Stomach (tissue), 4 donors: ENCODE measurements at regions not wholly inside any gene's neighbourhood (a gene's known extent, or its start where the extent isn't known, plus 50 kb on each side); places are given as distances from the start of the nearest gene placed in this dataset.

Source experiments
- EP300 ChIP-seq: sonication (generic); formaldehyde crosslinking; IDR thresholded peaks from one replicate; pipeline ENCODE4 v1.6.1; 2017; ENCODE audit warnings: antibody characterized with exemption
- POLR2A ChIP-seq, 4 donors: fragments of 450-650 bp; IDR thresholded peaks; one replicate each; pipeline ENCODE4 v1.6.1; 2016; ENCODE audit warnings: antibody characterized with exemption in 4 of 4, control low read depth in 2 of 4, mild to moderate bottlenecking in 1 of 4, moderate library complexity in 1 of 4
- POLR2AphosphoS5 ChIP-seq, 3 donors: sonication (generic); formaldehyde crosslinking; IDR thresholded peaks; one replicate each; pipeline ENCODE4 v1.6.1; 2016; ENCODE audit warnings: antibody characterized with exemption in 3 of 3
- TF ChIP-seq, protein P1 (sequence below), 7 experiments: fragments of 450-650 bp in 4 of 7; fragments of 200-600 bp in 3 of 7; sonication (generic) in 3 of 7; IDR thresholded peaks; one replicate each; pipeline ENCODE4 v1.5.1; 2016 to 2019; ENCODE audit warnings: antibody characterized with exemption in 7 of 7, control low read depth in 2 of 7, mild to moderate bottlenecking in 1 of 7

DNA sequence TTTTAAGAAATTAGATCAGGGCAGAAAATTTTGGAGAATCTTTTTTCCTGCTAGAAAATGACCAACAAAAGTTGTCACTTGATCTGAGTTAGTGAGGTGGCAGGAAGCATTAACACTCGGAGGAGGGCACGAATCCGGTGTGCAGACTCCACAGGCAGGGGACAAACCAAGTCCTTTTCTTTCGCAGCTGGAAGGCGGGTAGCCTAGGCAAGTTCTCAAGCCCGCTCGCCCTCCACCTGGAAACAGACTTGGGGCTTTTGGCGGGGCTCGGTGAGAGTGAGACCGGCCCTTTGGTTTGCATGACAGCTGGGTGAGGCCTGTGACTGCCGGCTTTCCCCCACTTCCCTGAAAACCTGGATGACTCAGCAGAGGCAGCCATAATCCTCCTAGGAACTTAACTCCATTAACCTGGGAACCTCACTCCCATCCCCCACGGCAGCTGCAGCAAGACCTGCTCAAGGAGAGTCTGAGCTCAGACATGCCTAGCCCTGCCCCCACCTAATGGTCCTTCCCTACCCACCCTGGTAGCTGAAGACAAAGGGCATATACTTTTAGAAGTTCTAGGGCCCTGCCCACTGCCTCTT, 134.8 kb downstream of the MFSD1 start:
- TF ChIP-seq, protein P1, sequence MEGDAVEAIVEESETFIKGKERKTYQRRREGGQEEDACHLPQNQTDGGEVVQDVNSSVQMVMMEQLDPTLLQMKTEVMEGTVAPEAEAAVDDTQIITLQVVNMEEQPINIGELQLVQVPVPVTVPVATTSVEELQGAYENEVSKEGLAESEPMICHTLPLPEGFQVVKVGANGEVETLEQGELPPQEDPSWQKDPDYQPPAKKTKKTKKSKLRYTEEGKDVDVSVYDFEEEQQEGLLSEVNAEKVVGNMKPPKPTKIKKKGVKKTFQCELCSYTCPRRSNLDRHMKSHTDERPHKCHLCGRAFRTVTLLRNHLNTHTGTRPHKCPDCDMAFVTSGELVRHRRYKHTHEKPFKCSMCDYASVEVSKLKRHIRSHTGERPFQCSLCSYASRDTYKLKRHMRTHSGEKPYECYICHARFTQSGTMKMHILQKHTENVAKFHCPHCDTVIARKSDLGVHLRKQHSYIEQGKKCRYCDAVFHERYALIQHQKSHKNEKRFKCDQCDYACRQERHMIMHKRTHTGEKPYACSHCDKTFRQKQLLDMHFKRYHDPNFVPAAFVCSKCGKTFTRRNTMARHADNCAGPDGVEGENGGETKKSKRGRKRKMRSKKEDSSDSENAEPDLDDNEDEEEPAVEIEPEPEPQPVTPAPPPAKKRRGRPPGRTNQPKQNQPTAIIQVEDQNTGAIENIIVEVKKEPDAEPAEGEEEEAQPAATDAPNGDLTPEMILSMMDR (IDR thresholded peaks at IDR 0.05), result no peak
- TF ChIP-seq POLR2AphosphoS5 (IDR thresholded peaks at IDR 0.05), result no peak
- no peak for TF ChIP-seq EP300
- TF ChIP-seq POLR2A (IDR thresholded peaks at IDR 0.05), result no peak
